Endothelial cell of umbilical vein (primary cell): ENCODE measurements at regions not wholly inside any gene's neighbourhood (a gene's known extent, or its start where the extent isn't known, plus 50 kb on each side); places are given as distances from the start of the nearest gene placed in this dataset.

ENCODE experiments used
- CTCF ChIP-seq, 2 donors: IDR thresholded peaks; 1 replicate in 1 of 2; 2 replicates in 1 of 2; pipeline ENCODE4 v1.5.1; 2011; ENCODE audit warnings: low read length in 2 of 2, mild to moderate bottlenecking in 2 of 2, moderate library complexity in 2 of 2, control low read depth in 1 of 2, inconsistent platforms in 1 of 2, low read depth in 1 of 2; ENCODE audit not compliant: insufficient read depth in 1 of 2; ENCODE audit errors: extremely low read depth in 1 of 2
- FOS ChIP-seq: IDR thresholded peaks from 2 replicates; pipeline ENCODE4 v1.6.1; 2011; ENCODE audit warnings: mild to moderate bottlenecking, low read length, moderate library complexity, borderline replicate concordance; ENCODE audit not compliant: insufficient read depth
- MAX ChIP-seq: IDR thresholded peaks from 2 replicates; pipeline ENCODE4 v1.6.1; 2011; ENCODE audit not compliant: insufficient read depth, insufficient read length
- POLR2A ChIP-seq: IDR thresholded peaks from 2 replicates; pipeline ENCODE4 v1.6.1; 2012; ENCODE audit warnings: low read depth, mild to moderate bottlenecking, control low read depth, low read length
- POLR2AphosphoS5 ChIP-seq: IDR thresholded peaks from 2 replicates; pipeline ENCODE4 v1.6.1; 2012; ENCODE audit warnings: low read depth, mild to moderate bottlenecking, control low read depth, low read length, moderate library complexity; ENCODE audit not compliant: insufficient read depth

- no peak for TF ChIP-seq CTCF (IDR thresholded peaks at IDR 0.05; ENCODE audit: extremely low read depth in 1 of 2, insufficient read depth in 1 of 2, low read depth in 1 of 2, low read length in 2 of 2)
- no peak for TF ChIP-seq POLR2A
- TF ChIP-seq POLR2AphosphoS5: no peak
- no peak for TF ChIP-seq FOS
- no peak for TF ChIP-seq MAX
These were observed 392.2 kb downstream of the ZEB2 start for GRCh38 chr2:144127693-144128092.
